Endodermal cell (in vitro differentiated cells): ENCODE measurements at regions not wholly inside any gene's neighbourhood (a gene's known extent, or its start where the extent isn't known, plus 50 kb on each side); places are given as distances from the start of the nearest gene placed in this dataset.
A peak's percentile ranks its signal among the peaks of the same experiment; 100 is the strongest.
"Not testable (repeated sequence)": the region's sequence is repeated elsewhere in the genome, so short reads cannot be mapped to it uniquely, and the experiment has no call there.

Experiments used
- DNase-seq: peaks from one replicate; pipeline ENCODE4 v3.0.0-alpha.2; 2017
- H3K27ac ChIP-seq: 2 replicates; pipeline ENCODE4 v1.5.1; 2013; ENCODE audit warnings: mild to moderate bottlenecking, low read depth, low read length, moderate library complexity
- H3K27me3 ChIP-seq: 2 replicates; pipeline ENCODE4 v1.6.1; 2013; ENCODE audit warnings: mild to moderate bottlenecking, low read length, moderate library complexity; ENCODE audit not compliant: insufficient read depth, control insufficient read depth, poor library complexity, severe bottlenecking
- H3K36me3 ChIP-seq: 2 replicates; pipeline ENCODE4 v1.7.0; 2013; ENCODE audit warnings: mild to moderate bottlenecking, low read length, moderate library complexity; ENCODE audit not compliant: control insufficient read depth, insufficient read depth
- H3K4me1 ChIP-seq: one replicate; pipeline ENCODE4 v1.7.0; 2013; ENCODE audit warnings: low read length; ENCODE audit not compliant: control insufficient read depth, insufficient read depth
- H3K4me3 ChIP-seq: 2 replicates; pipeline ENCODE4 v1.5.1; 2013; ENCODE audit warnings: mild to moderate bottlenecking, low read length, moderate library complexity
- H3K9ac ChIP-seq: 2 replicates; pipeline ENCODE4 v1.6.1; 2013; ENCODE audit warnings: mild to moderate bottlenecking, low read length, moderate library complexity; ENCODE audit not compliant: poor library complexity, severe bottlenecking; ENCODE audit errors: extremely low read depth
- H3K9me3 ChIP-seq: 2 replicates; pipeline ENCODE4 v1.6.1; 2013; ENCODE audit warnings: mild to moderate bottlenecking, low read length, moderate library complexity; ENCODE audit not compliant: control insufficient read depth
- H3K27ac Mint-ChIP-seq: 2 replicates; pipeline ENCODE4 v1.8.0; 2020; ENCODE audit warnings: mixed read lengths
- H3K27me3 Mint-ChIP-seq: 2 replicates; pipeline ENCODE4 v1.8.0; 2021; ENCODE audit warnings: mild to moderate bottlenecking, mixed read lengths; ENCODE audit not compliant: insufficient read depth
- H3K36me3 Mint-ChIP-seq: 2 replicates; pipeline ENCODE4 v1.8.0; 2020; ENCODE audit warnings: low read depth, mixed read lengths
- H3K4me1 Mint-ChIP-seq: 2 replicates; pipeline ENCODE4 v1.8.0; 2020; ENCODE audit warnings: mixed read lengths
- H3K4me3 Mint-ChIP-seq: 2 replicates; pipeline ENCODE4 v1.8.0; 2020; ENCODE audit warnings: mild to moderate bottlenecking, moderate library complexity, mixed read lengths
- H3K9me3 Mint-ChIP-seq: 2 replicates; pipeline ENCODE4 v1.8.0; 2020; ENCODE audit warnings: mild to moderate bottlenecking, mixed read lengths
- CTCF ChIP-seq: fragments of 200-600 bp; sonication (generic); conservative IDR thresholded peaks from 2 replicates; pipeline ENCODE4 v1.5.0; 2021; ENCODE audit warnings: antibody characterized with exemption, mild to moderate bottlenecking
- WGBS, 2 experiments: methylation state at CpG; one replicate each; pipeline versions ENCODE4 v1.1.5 to v1.1.7; 2013; ENCODE audit warnings: missing lambda C conversion rate in 2 of 2, mixed read lengths in 1 of 2; ENCODE audit not compliant: insufficient coverage in 1 of 2, insufficient read length in 1 of 2; 5-methylcytosine and 5-hydroxymethylcytosine counted together

GRCh38 chr20:22848364-22848763, 186.7 kb upstream of the SSTR4 start:
- WGBS, 2 experiments: 92% methylated on average over 1 of the region's 1 CpG; no CpG with 5 or more reads in 1 of the 2 experiments
- Histone ChIP-seq H3K4me3 (no peak overlapping the region), H3K27me3 (peaks cover 26% of the 10 kb centered on the region), H3K36me3 (no peaks in the 10 kb centered on the region), H3K4me1 (peaks cover 10% of the 10 kb centered on the region), H3K27ac (no peak overlapping the region), H3K9me3 (peaks cover 16% of the 10 kb centered on the region), H3K9ac (no peak overlapping the region)
- Mint-ChIP-seq H3K9me3 (peaks cover 11% of the 10 kb centered on the region), H3K36me3 (no peaks in the 10 kb centered on the region), H3K27me3 (peaks cover 23% of the 10 kb centered on the region), H3K4me3 (no peak overlapping the region), H3K4me1 (peaks cover 14% of the 10 kb centered on the region), H3K27ac (no peak overlapping the region)
- TF ChIP-seq CTCF: no peak
- DNase-seq: no peak

GRCh38 chr20:22851679-22852346, 183.3 kb upstream of the SSTR4 start:
- H3K27ac ChIP-seq, H3K4me3 Mint-ChIP-seq, H3K36me3 Mint-ChIP-seq, H3K27me3 ChIP-seq, H3K36me3 ChIP-seq, H3K9ac ChIP-seq, H3K27ac Mint-ChIP-seq, H3K4me3 ChIP-seq: not testable (repeated sequence)
- Histone ChIP-seq H3K4me1 (peaks cover 10% of the 10 kb centered on the region), H3K9me3 (peaks cover 16% of the 10 kb centered on the region)
- Mint-ChIP-seq H3K9me3 (peaks cover 36% of the 10 kb centered on the region), H3K4me1 (peaks cover 14% of the 10 kb centered on the region), H3K27me3 (peaks cover 20% of the 10 kb centered on the region)
- DNase-seq: peak; percentile 90
- WGBS, 2 experiments: 14 to 22% methylated on average over 1 to 3 of the region's 3 CpGs
- peak; percentile 95 for TF ChIP-seq CTCF

GRCh38 chr20:22861231-22861980, 173.7 kb upstream of the SSTR4 start:
- peaks cover 8% of the 10 kb centered on the region for H3K27me3 Mint-ChIP-seq
- 85 to 91% methylated on average over 9 to 11 of the region's 11 CpGs for WGBS, 2 experiments
- no peak overlapping the region for H3K27ac ChIP-seq
- no peaks in the 10 kb centered on the region for H3K4me1 ChIP-seq
- H3K27me3 ChIP-seq: peaks cover 11% of the 10 kb centered on the region
- no peaks in the 10 kb centered on the region for H3K36me3 ChIP-seq
- no peak overlapping the region for H3K9ac ChIP-seq
- H3K4me1 Mint-ChIP-seq: no peaks in the 10 kb centered on the region
- no peaks in the 10 kb centered on the region for H3K36me3 Mint-ChIP-seq
- H3K4me3 ChIP-seq: no peak overlapping the region
- no peak overlapping the region for H3K27ac Mint-ChIP-seq
- no peak for DNase-seq
- peaks cover 2% of the 10 kb centered on the region for H3K9me3 Mint-ChIP-seq
- H3K4me3 Mint-ChIP-seq: no peak overlapping the region
- H3K9me3 ChIP-seq: no peaks in the 10 kb centered on the region
- TF ChIP-seq CTCF: no peak
